GM13976 (cell line): ENCODE measurements at regions not wholly inside any gene's neighbourhood (a gene's known extent, or its start where the extent isn't known, plus 50 kb on each side); places are given as distances from the start of the nearest gene placed in this dataset.

Experiments used
- DNase-seq: peaks from one replicate; pipeline ENCODE4 v3.0.0; 2012; ENCODE audit warnings: low spot score
- CTCF ChIP-seq: IDR thresholded peaks from 2 replicates; pipeline ENCODE4 v1.5.1; 2012; ENCODE audit warnings: borderline replicate concordance, mild to moderate bottlenecking; ENCODE audit not compliant: insufficient read depth; ENCODE audit errors: extremely low read depth, missing control alignments, control extremely low read depth
- in situ Hi-C: fragments of 300-500 bp; cut with MboI; formaldehyde crosslinking; loops from one replicate; pipeline ENCODE4 v1.12.0; 2022; ENCODE audit warnings: low sequenced_read_pairs, mixed read lengths, inconsistent platforms; ENCODE audit not compliant: unreplicated experiment

GRCh38 chr15:88403351-88403791, 63.8 kb downstream of the MRPL46 start:
- no peak for DNase-seq
- in situ Hi-C loops: no loop called here
- TF ChIP-seq CTCF: no peak

- no peak for DNase-seq
- in situ Hi-C loops: no loop called here
- TF ChIP-seq CTCF: no peak
Measured at GRCh38 chr15:88401996-88402656, 65.1 kb downstream of the MRPL46 start.

- no peak for DNase-seq
- in situ Hi-C loops: no loop called here
- TF ChIP-seq CTCF: no peak
Measured at GRCh38 chr15:88401251-88401995, 65.8 kb downstream of the MRPL46 start.

- in situ Hi-C loops: no loop called here
- no peak for DNase-seq
- TF ChIP-seq CTCF: no peak
Measured at GRCh38 chr15:88400591-88401250, 66.5 kb downstream of the MRPL46 start.

GRCh38 chr15:88400084-88400483, 67.1 kb downstream of the MRPL46 start:
- in situ Hi-C loops: no loop called here
- TF ChIP-seq CTCF: no peak
- DNase-seq: no peak

- DNase-seq: no peak
- in situ Hi-C loops: no loop called here
- no peak for TF ChIP-seq CTCF
Measured at GRCh38 chr15:88399021-88399685, 68.0 kb downstream of the MRPL46 start.
